ENCODE measurements at regions not wholly inside any gene's neighbourhood (a gene's known extent, or its start where the extent isn't known, plus 50 kb on each side); places are given as distances from the start of the nearest gene placed in this dataset.

DNA sequence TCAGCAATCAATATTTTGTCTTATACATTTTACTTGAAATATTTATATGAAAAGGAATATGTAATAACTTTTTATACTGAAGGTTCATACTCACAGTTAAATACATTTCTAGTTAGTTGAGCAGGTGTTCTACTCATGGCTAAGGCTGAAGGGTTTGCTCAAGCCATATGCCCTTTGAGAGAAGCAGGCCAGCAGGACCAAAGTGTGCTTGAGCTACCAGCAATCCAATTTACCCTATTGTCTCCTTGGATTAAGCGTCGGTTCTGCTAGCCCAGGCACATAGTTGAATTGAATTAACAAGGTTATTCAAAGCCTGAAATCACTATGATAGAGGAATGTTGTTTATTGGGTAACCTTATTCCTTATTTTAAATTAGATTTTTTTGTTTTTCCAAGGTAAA is 151.5 kb upstream of the BACE2 start:
- no peak overlapping the region for H3K4me3 ChIP-seq (ENCODE audit: insufficient read depth, low read depth, low read length)
- WGBS, 2 experiments (ENCODE audit: extremely low coverage in 2 of 2, insufficient read length in 1 of 2), result no CpG with 5 or more reads among the region's 2 CpGs
- H2AK9ac ChIP-seq (replicated peaks; ENCODE audit: low read depth, low read length, poor library complexity), result no peak overlapping the region
- H2BK15ac ChIP-seq (ENCODE audit: low read depth, low read length), result no peak overlapping the region
- ATAC-seq (ENCODE audit: low read depth) (no peak), DNase-seq (no peak)
- H3K27me3 ChIP-seq (ENCODE audit: control insufficient read depth, insufficient read depth, low read length), result no peaks in the 10 kb centered on the region
- no peak overlapping the region for H3K18ac ChIP-seq (ENCODE audit: low read depth, low read length)
- H3K36me3 ChIP-seq (ENCODE audit: control insufficient read depth, insufficient read depth, low read length), result no peaks in the 10 kb centered on the region
- no peak overlapping the region for H3K14ac ChIP-seq (replicated peaks; ENCODE audit: low read depth, low read length)
- H2BK120ac ChIP-seq (ENCODE audit: low read depth, low read length), result no peak overlapping the region
- H3K79me1 ChIP-seq (ENCODE audit: low read depth in 1 of 2, low read length in 2 of 2), result no peaks in the 10 kb centered on the region
- no peaks in the 10 kb centered on the region for H4K20me1 ChIP-seq (ENCODE audit: insufficient read depth, low read length)
- H2BK20ac ChIP-seq (ENCODE audit: low read depth, low read length), result no peak overlapping the region
- in situ Hi-C loops (cut with MboI; ENCODE audit: low sequenced_read_pairs), result no loop called here
- H4K91ac ChIP-seq (ENCODE audit: insufficient read depth, low read depth, low read length), result no peak overlapping the region
- dilution Hi-C loops (cut with HindIII; ENCODE audit: low sequenced_read_pairs, unreplicated experiment), result no loop called here
- POLR2A ChIA-PET (ENCODE audit: unreplicated experiment), result no interaction called here
- no peaks in the 10 kb centered on the region for H3K9me1 ChIP-seq (ENCODE audit: insufficient read depth, low read length)
- CTCF ChIA-PET, result no interaction called here
- H3K9ac ChIP-seq (ENCODE audit: low read depth, low read length), result no peak overlapping the region
- H2AK5ac ChIP-seq (ENCODE audit: low read depth, low read length), result no peak overlapping the region
- H3K4me2 ChIP-seq (ENCODE audit: low read depth, low read length), result no peak overlapping the region
- H3K4me1 ChIP-seq (ENCODE audit: control insufficient read depth, insufficient read depth, low read length), result no peaks in the 10 kb centered on the region
- intact Hi-C loops (cut with micrococcal nuclease), result no loop called here
- TF ChIP-seq RCOR1 (IDR thresholded peaks at IDR 0.05; ENCODE audit: insufficient replicate concordance, low read length), result no peak
- no peak for TF ChIP-seq SMC3 (IDR thresholded peaks at IDR 0.05; ENCODE audit: low read depth, low read length)
- no peak for TF ChIP-seq NFE2L2 (IDR thresholded peaks at IDR 0.05; ENCODE audit: low read depth, low read length)
- no peak overlapping the region for H3K27ac ChIP-seq (ENCODE audit: insufficient read depth, low read length)
- no peak overlapping the region for H2AFZ ChIP-seq (replicated peaks; ENCODE audit: low read length, poor library complexity)
- H4K5ac ChIP-seq (ENCODE audit: low read depth, low read length), result no peak overlapping the region
- H3K4ac ChIP-seq (ENCODE audit: low read depth, low read length), result no peak overlapping the region
- H4K8ac ChIP-seq (ENCODE audit: low read depth in 2 of 2, low read length in 2 of 2), result no peak overlapping the region
- H3K9me3 ChIP-seq (ENCODE audit: control insufficient read depth, insufficient read depth, low read length), result peaks cover 13% of the 10 kb centered on the region
- H3K56ac ChIP-seq (ENCODE audit: extremely low read depth, insufficient read depth, low read length), result no peak overlapping the region
- BruUV-seq (replicated peaks), result no TSS peak
- H2BK5ac ChIP-seq (ENCODE audit: low read depth, low read length, poor library complexity, severe bottlenecking), result no peak overlapping the region
- H3K23ac ChIP-seq (ENCODE audit: low read depth, low read length), result no peak overlapping the region
